DND-41 (cell line): ENCODE measurements at regions not wholly inside any gene's neighbourhood (a gene's known extent, or its start where the extent isn't known, plus 50 kb on each side); places are given as distances from the start of the nearest gene placed in this dataset.

Experiments used
- EZH2 ChIP-seq: IDR thresholded peaks from 3 replicates; pipeline ENCODE4 v1.6.1; 2012; ENCODE audit warnings: borderline replicate concordance, low read depth, mild to moderate bottlenecking, moderate library complexity, low read length, inconsistent platforms; ENCODE audit not compliant: severe bottlenecking
- TF ChIP-seq, protein P1 (sequence below): IDR thresholded peaks from 2 replicates; pipeline ENCODE4 v1.5.1; 2012; ENCODE audit warnings: borderline replicate concordance, low read length, moderate library complexity, mild to moderate bottlenecking; ENCODE audit not compliant: poor library complexity, severe bottlenecking; ENCODE audit errors: extremely low read depth

- TF ChIP-seq EZH2 = no peak
- TF ChIP-seq, protein P1, sequence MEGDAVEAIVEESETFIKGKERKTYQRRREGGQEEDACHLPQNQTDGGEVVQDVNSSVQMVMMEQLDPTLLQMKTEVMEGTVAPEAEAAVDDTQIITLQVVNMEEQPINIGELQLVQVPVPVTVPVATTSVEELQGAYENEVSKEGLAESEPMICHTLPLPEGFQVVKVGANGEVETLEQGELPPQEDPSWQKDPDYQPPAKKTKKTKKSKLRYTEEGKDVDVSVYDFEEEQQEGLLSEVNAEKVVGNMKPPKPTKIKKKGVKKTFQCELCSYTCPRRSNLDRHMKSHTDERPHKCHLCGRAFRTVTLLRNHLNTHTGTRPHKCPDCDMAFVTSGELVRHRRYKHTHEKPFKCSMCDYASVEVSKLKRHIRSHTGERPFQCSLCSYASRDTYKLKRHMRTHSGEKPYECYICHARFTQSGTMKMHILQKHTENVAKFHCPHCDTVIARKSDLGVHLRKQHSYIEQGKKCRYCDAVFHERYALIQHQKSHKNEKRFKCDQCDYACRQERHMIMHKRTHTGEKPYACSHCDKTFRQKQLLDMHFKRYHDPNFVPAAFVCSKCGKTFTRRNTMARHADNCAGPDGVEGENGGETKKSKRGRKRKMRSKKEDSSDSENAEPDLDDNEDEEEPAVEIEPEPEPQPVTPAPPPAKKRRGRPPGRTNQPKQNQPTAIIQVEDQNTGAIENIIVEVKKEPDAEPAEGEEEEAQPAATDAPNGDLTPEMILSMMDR = no peak
Measured at GRCh38 chr21:18129526-18129925, 115.1 kb upstream of the CHODL start.
